GM19324 (cell line): ENCODE measurements at regions not wholly inside any gene's neighbourhood (a gene's known extent, or its start where the extent isn't known, plus 50 kb on each side); places are given as distances from the start of the nearest gene placed in this dataset.

Experiments used
- ATAC-seq: cut with Tn5 transposase; IDR thresholded peaks from one replicate; pipeline ENCODE4 v1.9.1; 2021; ENCODE audit warnings: mild to moderate bottlenecking, moderate library complexity; ENCODE audit not compliant: unreplicated experiment, low FRiP score

DNA sequence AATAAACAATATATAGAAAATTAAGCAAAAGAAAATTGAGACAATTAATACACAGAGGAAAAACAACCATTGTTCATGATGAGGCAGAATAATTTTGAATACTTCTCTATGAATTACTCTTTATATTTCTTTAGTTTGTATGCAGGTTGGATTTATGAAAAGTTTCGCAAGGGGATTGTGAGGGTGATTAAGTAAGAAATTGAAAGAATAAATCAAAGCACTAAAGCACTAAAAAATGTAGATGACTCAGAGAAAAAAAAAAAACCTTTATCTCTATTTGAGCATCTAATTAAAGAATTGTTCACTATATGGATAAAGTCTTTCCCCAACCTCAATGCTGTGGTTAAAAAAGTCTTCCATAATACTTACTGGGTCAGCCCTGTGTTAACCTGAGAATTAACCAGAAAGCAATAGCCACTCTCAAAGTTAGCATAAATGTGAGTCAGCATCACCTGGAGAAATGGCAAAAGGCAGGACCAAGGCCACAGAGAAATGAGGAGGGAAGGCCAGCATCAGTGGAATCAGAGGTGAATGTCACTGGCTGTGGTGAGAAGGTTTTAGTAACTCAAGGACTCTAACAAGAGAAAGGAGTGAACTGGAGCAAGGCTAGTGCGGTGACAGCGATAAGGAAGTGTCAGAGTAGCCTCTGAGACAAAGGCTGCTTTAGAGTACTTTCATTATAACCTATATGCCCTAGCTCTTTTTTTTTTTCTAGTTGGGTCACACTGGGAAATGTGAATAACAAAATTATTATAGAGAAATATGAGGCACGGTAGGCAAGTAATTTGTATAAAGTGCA lies 310.4 kb downstream of the KCNC2 start:
- no peak for ATAC-seq

DNA sequence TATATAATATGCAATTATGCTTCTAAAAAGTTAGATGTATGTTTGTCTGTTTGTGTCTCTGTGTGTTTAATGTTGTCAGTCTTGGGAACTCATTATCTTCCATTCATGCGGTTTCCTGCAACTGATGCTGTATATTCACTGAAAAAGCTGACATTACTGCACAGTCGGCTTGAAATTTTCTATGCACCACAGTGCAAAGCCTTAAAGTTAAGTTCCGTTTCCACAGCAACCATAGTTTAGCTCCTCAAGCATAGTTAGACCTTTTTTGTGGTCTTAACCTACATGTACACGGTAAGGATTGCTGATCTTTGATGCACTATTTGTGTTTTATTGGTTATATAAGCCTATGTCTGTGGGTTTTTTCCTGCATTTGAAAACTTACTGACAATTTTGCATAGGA lies 309.4 kb downstream of the KCNC2 start:
- no peak for ATAC-seq

DNA sequence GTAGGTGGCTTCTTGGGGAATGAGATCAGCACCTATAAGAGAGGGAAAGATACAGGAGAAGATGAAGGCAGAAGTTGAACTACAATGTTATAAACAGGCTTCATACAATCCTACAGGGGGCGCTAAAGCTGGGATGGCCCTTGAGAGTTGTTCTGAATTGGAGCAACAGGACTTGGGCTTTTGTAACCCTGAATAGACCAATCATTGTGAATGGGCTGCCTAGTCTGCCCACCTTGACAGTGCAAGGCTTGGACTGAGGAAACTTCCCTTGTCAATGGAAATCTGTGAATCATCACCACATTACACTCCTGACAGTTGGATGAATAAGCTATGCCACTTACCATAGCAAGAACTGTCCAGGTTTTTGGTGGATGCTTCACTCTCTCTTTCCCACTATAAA lies 306.1 kb downstream of the KCNC2 start:
- no peak for ATAC-seq

DNA sequence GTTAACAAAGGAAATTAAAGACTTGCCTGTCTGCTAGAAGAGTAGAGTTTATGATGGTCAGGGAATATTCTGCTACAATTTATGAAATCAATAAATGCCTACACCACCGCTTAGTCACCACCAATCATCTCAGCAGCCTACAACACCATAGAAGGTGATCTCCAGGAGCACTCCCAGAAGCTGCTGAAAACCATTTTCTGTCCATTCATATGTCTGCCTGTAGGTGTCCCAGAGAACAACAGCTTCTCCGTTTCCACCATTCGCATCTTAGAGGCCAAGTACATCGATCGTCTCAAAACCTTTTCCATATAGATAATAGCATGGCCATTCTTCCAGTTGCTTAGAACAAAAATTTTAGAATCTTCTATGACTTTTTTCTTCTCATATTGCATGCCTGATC lies 303.4 kb downstream of the KCNC2 start:
- ATAC-seq, result no peak

DNA sequence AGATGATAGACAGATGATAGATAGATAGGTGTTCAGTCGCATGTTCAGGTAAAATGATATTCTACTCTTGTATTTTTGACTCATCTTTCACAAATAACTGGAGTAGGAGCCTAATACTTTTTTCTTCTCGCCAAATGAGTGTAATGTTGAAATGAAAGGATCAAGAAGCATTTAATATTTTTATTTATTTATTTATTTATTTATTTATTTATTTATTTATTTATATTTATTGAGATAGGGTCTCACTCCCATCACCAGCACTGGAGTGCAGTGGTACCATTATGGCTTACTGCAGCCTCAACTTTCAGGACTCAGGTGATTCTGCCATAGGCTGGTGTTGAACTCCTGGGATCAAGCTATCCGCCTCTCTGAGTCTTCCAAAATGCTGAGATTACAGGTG lies 298.8 kb downstream of the KCNC2 start:
- no peak for ATAC-seq

DNA sequence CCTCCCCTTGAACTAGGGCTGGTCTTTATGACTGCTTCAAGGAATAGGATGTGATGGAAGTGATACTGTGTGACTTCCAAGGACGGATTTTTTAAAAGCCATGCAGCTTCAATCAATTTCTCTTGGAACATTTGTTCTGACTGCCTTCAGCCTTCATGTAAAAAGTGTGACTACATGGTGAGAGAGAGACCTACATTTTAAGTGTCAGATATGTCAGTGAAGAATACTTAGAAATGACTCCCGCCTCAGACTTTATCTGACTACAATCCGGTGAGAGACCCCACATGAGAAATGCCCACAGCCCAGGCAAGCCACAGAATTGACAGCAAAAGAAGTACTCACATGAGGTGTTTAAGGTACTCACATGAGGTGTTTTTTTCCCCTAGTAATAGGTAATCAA lies 295.3 kb downstream of the KCNC2 start:
- ATAC-seq, result no peak

DNA sequence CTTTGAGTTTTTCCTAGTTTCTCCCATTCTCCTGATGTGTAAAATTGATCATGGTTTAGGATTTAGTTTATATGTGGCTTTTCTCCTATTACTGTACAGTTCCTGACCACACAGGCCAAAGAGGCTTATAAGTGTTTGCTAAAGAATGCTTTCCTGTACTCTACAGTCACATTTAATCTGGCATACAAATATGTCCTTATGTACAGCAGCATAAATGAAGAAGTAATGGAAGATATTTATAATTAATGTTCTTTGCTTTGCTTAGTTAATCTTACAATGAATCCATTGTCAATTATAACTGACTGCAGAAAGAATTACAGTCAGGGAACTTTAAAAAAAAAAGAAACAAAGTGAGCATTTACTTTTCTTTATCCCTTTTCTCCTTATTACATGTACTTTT lies 293.9 kb downstream of the KCNC2 start:
- ATAC-seq, result no peak

DNA sequence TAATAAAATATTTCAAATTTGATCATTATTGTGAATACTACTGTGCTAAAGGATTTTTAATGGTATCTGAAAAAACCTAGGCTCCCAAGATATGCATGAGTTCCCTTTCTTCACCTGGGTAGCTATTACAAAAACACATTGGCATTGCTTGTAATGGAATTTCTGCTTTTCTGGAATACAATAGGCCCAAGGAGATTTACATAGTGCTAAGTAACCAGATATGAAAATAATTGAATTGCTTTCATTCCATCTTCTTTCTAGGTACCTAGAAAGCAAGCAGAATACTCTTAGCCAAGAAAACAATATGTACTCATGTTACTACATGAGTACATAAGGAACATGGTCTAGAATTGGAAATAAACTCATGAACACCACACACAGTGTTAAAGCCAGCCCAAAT lies 291.9 kb downstream of the KCNC2 start:
- ATAC-seq, result no peak

DNA sequence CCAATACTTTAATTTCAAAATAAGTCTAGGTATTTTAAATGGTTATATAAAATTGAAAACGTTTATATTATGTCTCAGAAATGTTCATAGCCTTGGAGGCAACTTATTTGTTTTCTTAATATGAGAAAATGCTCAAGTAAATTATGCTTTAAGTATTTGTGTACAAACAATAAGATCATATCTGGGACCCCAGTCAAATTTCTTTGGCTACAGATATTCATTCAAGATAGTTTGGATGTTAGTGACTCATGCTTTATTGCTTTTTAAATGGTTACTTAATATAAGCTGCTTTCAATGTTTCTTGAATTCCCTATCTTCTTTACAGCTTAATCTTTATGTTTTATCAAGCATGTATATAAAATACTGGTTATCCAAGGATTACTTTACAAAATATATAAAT lies 291.3 kb downstream of the KCNC2 start:
- ATAC-seq, result no peak

DNA sequence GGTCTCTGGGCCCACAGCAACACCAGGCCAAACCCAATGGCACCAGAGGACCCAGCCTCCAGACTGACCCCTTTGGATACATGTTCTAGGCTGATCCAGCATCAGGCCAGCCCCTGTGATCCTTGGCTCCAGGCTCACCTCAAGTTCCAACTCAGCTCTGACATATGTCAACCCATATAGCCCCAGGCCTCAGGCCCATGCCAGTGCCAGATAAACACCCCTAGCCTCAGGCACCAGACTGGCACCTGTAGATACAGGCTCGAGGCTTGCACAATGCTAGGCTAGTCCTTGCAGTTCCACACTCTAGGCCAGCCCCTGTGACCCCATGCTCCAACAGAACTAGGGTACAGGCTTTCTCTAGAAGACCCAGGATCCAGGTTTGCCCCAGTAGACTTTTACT lies 287.5 kb downstream of the KCNC2 start:
- no peak for ATAC-seq

DNA sequence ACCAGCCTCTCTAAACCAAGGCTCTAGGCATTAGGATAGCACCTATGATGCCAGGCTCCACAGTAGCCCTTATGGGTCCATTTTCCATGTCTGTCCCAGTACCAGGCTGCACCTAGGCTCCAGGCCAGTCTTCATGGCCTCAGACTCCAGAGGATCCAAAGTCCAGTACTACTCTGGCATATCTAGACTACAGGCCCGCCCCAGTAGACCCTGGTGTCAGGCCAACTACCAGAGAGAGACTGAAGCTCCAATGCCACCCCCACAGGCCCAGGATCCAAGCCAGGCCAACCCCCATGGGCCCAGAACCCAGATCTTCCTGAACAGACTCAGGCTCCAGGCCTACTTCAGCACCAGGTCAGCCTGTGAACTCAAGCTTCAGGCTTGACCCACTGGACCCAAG lies 287.0 kb downstream of the KCNC2 start:
- ATAC-seq, result no peak

DNA sequence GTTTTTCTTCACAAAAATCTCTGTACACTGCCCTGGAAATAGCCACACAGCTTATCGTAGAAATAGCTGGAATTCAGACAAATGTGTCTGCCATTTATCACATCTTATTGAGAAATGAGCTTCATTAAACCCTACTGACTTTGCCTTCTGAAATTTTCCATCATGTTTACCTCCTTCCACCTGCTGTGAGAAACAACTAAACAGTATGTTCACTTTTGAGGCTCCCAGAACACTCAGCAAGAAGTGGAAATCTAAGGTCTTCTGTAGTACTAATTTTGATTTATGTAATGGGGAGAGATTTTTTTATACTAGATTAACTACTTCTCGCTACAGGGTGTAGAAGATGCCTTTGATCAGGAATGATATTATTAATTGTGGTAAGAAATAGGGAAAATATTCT lies 268.0 kb downstream of the KCNC2 start:
- ATAC-seq, result no peak

DNA sequence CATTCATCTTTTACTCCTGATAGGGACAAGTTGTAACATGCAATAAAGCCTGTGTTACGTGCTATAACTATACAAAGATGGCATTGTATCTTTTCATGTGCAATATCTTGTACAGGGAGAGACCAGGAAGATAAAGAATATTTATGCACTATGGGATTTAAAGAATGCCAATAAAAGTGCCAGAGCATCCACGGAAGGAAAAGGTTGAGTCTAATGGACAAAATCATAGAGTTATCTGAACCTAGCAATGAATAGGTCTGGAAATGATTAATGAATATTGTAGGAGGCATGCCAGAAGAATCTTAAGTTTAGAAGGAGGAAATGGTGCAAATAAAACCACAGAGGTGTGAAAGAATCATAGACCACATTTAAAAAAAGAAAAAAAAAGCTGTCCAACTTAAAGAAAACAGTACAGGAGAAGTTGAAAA lies 263.9 kb downstream of the KCNC2 start:
- ATAC-seq, result no peak

DNA sequence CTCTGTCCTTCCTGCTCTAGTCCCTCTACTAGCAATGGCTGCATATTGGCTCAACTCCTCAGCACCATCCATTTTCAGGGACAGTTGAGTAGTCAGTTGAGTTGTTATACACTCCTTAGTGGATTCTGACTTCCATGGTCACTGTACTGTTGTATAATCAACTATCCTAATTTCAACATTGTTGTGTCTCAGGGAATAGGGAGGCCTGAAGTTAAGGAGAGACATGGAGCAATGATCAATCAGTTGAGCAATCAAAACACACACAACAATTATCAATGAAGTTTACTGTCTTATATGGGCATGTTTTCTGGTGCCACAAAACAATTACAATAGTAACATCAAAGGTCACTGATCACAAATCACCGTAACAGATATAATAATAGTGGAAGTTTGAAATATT lies 255.9 kb downstream of the KCNC2 start:
- no peak for ATAC-seq

DNA sequence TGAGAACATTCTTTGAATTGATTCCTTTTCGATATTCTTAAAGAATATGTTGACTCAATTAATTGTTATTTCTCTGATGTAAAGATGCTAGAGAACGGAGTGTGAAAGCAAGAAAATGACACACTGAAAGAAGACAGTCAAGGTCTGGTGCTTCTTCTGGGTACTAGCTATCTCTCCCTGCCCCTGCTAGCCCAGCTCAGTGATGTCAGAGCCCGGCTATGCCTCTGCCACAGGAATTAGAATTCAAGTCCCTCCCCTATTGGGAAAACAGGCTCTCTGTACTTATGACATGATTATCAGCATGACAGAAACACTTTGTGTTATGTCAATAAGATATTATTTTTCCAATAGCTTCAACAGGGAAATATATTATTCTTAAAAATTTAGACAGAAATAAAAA lies 252.4 kb downstream of the KCNC2 start:
- no peak for ATAC-seq

DNA sequence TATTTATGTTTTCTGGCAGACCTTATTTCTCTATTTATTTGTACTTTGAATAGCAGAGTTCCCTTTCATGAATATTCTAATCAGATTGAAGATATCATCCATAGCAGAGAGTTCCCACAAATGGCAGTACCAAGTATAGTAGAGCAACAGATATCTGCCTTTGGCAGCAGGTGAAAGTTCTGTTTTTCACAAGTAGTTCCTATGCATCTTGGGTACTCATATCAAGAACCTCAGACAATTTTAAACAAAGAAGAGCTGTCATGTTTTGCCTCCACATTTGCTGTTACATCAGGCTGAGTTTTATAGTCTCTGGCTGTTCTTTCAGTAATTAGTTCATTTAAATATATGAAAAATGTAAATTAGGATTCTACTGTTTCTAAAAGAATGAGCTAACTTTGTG lies 252.0 kb downstream of the KCNC2 start:
- ATAC-seq, result no peak

DNA sequence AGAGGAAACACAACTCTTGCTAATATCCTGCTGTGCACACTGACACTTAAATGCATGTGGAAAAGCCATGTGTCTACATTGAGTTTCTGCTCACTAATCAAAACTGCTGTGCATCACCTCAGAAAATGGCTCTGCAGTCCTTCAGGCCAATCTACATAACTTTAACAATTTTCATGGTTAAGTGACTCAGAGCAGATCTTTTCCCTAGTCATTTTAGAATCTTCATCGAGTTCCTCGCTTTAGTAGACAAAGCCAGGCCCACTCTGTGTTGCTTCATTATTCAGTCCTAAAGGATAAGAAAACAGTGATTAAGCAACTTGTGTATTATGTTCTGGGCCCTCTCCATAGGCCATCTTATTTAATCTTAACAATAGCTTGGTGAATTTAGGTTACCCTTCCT lies 250.0 kb downstream of the KCNC2 start:
- no peak for ATAC-seq

DNA sequence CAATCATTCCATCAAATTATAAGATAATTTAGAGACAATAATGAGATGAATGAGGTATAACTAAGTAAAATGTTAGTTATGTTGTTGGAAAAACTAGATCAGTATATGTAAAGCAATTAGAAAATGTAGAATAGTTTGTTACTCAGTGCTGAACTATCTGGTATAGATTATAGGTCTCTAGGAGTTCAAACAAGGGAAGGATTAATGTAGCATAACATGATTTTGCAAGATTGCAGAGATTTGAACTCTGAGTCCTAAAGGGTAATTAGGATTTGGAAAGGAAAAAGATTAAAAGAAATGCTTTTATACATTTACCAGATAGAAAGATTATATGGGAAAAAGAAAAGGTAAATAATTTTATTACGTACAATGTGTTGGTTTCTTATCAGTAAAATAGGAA lies 246.3 kb downstream of the KCNC2 start:
- no peak for ATAC-seq

DNA sequence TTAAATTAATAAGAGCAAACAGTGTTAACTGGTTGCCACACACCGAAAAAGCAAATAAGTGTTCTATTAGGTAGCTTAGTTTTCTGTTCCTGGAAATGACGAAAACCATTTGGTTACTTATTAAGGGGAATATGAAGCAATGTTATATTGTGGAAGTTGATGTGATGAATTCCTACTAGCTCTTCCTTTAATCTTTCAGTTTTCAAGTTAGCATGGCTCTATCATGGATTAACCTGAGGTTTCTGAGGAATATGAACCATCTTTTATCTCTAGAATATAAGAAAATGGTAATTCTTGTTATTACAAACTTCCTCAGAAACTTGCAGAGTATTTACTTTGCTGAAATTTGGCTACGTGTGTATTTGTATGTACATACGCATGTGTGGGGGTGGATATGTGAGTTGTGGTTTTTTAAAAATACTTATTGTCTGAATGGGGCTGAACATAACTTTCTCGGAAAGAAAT lies 245.7 kb downstream of the KCNC2 start:
- no peak for ATAC-seq

DNA sequence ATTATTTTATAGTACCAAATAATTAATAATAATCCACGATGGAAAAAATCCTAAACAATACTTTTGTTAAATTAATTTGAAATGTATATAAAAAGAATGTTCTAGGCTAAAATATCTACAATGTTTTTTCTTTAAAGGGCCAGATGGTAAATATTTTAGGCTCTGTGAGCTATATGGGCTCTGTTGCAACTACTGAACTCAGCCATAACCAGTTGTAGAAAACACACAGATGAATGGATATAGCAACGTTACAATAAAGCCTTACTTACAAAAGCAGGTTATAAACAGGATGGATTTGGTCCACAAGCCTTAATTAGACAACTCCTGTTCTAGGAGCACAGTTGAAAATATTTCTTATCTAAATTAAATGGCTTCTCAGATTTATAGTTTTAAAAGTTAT lies 245.2 kb downstream of the KCNC2 start:
- no peak for ATAC-seq

DNA sequence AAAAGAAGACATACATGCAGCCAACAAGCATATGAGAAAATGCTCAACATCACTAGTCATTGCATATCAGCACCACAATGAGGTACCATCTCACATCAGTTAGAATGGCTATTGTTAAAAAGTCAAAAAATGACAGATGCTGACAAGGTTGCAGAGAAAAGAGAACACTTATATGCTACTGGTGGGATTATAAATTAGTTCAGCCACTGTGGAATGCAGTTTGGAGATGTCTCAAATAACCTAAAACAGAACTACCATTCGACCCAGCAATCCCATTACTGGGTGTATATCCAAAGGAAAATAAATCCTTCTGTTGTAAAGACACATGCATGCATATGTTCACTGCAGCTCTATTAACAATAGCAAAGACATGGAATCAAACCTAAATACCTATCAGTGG lies 238.4 kb downstream of the KCNC2 start:
- no peak for ATAC-seq

DNA sequence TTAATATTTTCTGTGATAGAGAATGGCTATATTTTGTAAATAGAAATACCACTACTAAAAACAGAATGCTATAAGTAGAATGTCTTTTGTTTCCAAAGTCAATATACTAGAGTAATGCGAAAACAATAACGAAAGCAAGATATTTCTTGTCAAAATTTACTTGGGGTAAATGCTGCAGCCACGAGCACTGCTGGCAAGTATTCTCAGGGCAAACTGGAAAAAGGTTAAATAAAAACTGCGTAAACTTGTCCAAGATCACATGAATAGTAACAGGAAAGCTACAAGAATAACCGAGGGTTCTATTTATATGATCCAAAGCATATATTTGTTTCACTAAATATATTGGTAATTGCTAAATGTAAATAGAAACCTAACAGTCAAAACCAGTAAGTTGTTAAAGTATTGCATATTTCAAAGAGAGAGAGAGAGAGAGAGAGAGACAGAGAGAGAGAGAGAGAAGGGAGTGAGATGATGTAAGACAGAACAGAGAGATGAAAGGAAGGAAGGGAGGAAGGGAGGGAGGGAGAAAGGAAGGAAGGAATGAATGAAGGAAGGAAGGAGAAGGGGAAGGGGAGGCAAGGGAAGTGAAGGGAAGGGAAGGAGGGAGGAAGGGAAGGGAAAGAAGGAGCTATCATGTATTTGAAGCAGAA lies 231.7 kb downstream of the KCNC2 start:
- no peak for ATAC-seq
